Kidney epithelial cell (primary cell): ENCODE measurements at regions not wholly inside any gene's neighbourhood (a gene's known extent, or its start where the extent isn't known, plus 50 kb on each side); places are given as distances from the start of the nearest gene placed in this dataset.

Experiments
- DNase-seq: peaks from one replicate; pipeline ENCODE4 v3.0.0-alpha.2; 2010; ENCODE audit warnings: low read depth
- H3K27me3 ChIP-seq: 2 replicates; pipeline ENCODE4 v1.6.0; 2011; ENCODE audit warnings: low read length; ENCODE audit not compliant: control insufficient read depth, insufficient read depth
- H3K36me3 ChIP-seq: 2 replicates; pipeline ENCODE4 v1.5.1; 2011; ENCODE audit warnings: low read length; ENCODE audit not compliant: control insufficient read depth, insufficient read depth
- H3K4me3 ChIP-seq: 2 replicates; pipeline ENCODE4 v1.5.1; 2011; ENCODE audit warnings: low read depth, mild to moderate bottlenecking, control low read depth, low read length
- TF ChIP-seq, protein P1 (sequence below): IDR thresholded peaks from 2 replicates; pipeline ENCODE4 v1.5.1; 2011; ENCODE audit warnings: mild to moderate bottlenecking, moderate library complexity, low read length, control low read depth, inconsistent platforms; ENCODE audit not compliant: insufficient read depth, poor library complexity, severe bottlenecking

DNA sequence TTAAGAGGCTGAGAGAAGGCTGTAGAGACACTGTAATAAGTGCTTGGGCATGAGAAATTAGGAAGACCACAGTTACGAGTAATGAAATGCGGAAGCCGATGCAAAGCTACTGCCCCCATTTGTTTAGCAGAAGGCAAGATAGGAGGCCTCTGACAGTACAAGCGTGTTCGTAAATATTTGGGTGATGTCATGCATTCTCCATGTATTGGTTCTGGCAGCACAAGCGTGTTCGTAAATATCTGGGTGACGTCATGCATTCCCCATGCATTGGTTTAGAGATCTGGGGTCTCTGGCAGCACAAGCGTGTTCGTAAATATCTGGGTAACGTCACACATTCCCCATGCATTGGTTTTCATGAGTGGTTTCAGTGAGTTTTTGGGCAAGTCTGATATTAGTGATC, 661.5 kb upstream of the FRG1 start:
- Histone ChIP-seq H3K4me3 (no peak overlapping the region), H3K36me3 (no peaks in the 10 kb centered on the region), H3K27me3 (no peaks in the 10 kb centered on the region)
- TF ChIP-seq, protein P1, sequence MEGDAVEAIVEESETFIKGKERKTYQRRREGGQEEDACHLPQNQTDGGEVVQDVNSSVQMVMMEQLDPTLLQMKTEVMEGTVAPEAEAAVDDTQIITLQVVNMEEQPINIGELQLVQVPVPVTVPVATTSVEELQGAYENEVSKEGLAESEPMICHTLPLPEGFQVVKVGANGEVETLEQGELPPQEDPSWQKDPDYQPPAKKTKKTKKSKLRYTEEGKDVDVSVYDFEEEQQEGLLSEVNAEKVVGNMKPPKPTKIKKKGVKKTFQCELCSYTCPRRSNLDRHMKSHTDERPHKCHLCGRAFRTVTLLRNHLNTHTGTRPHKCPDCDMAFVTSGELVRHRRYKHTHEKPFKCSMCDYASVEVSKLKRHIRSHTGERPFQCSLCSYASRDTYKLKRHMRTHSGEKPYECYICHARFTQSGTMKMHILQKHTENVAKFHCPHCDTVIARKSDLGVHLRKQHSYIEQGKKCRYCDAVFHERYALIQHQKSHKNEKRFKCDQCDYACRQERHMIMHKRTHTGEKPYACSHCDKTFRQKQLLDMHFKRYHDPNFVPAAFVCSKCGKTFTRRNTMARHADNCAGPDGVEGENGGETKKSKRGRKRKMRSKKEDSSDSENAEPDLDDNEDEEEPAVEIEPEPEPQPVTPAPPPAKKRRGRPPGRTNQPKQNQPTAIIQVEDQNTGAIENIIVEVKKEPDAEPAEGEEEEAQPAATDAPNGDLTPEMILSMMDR = no peak
- DNase-seq = no peak

DNA sequence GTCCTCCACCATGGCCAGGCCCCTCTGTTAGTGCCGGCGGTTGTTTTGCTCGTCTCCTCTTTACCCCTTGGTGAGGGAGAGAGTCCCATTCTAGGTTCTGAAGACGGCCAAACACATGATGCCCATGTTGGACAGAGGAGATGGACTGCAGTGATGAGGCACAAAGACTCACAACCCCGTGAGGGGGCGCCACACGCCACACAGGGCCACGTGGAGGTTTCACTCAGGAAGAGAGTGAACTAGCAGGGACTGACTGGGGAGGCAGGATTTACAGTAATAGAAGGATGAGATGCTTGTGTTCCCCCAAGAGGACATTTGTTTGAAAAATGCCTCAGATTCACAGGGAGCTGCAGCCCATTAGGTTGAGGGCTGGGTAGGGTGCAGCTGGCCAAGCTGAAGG, 655.3 kb upstream of the FRG1 start:
- H3K4me3 ChIP-seq = no peak overlapping the region
- TF ChIP-seq, protein P1 = no peak
- H3K36me3 ChIP-seq = no peaks in the 10 kb centered on the region
- H3K27me3 ChIP-seq = no peaks in the 10 kb centered on the region
- DNase-seq = no peak

DNA sequence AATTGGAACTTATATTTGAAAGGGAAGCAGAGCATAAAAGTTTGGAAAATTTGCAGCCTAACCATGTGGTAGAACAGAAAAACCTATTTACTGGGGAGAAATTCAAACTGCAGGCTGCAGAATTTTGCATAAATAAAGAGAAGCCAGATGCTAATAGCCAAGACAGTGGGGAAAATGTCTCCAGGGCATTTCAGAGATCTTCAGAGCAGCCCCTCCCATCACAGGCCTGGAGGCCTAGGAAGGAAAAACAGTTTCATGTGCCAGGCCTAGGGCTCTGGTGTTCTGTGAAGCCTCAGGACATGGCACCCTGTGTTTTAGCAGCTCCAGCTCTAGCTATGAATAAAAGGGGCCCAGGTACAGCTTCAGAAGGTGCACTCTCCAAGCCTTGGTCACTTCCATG, 648.7 kb upstream of the FRG1 start:
- no peak overlapping the region for H3K4me3 ChIP-seq
- TF ChIP-seq, protein P1 = no peak
- no peak for DNase-seq
- H3K27me3 ChIP-seq = no peaks in the 10 kb centered on the region
- H3K36me3 ChIP-seq = no peaks in the 10 kb centered on the region

DNA sequence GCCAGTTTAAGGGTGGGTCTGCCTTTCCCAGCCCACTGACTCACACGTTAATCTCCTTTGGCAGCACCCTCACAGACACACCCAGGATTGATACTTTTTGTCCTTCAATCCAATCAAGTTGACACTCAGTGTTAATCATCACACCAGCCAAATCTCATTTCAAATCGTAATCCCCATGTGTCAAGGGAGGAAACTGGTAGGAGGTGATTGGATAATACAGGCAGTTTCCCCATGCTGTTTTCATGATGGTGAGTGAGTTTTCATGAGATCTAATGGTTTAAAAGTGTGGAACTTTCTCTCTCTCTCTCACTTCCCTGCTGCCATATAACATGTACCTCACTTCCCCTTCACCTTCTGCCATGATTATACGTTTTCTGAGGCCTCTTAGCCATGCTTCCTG, 647.2 kb upstream of the FRG1 start:
- TF ChIP-seq, protein P1 = no peak
- H3K27me3 ChIP-seq = no peaks in the 10 kb centered on the region
- DNase-seq = no peak
- no peak overlapping the region for H3K4me3 ChIP-seq
- no peaks in the 10 kb centered on the region for H3K36me3 ChIP-seq

DNA sequence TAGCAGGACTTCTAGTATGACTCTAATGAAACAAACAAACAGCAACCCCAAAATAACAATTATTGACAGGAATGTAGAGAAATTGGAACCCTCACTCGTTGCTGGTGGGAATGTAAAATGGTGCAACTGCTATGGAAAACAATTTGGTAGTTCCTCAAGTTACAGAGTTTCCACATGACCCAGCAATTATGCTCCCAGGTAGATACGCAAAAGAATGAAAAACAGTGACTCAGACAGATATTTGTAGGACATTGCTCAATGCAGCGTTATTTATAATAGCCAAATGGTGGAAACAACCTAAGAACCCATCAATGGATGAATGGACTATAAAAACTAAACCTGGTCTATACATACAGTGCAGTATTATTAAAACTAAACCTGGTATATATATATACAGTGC, 646.1 kb upstream of the FRG1 start:
- TF ChIP-seq, protein P1 = no peak
- no peaks in the 10 kb centered on the region for H3K27me3 ChIP-seq
- H3K4me3 ChIP-seq = no peak overlapping the region
- DNase-seq = no peak
- no peaks in the 10 kb centered on the region for H3K36me3 ChIP-seq

DNA sequence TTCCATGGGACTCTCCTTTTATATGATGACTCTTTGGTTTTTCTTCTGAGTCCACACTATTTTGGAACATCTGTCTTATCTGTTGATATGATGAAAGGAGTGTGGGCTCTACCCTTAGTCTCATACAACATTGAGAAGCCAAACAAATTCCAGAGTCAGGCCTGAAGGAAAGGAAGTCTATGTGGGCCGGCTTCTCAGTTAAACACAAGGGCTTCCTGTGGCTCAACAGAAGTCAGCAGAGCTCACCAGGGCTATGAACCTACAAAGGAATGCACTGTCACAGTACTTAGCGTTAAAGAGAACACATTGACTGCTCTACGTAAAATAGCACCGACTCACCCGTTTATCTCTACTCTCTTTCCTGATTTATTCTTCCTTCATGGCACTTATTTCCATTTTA, 641.0 kb upstream of the FRG1 start:
- H3K36me3 ChIP-seq = no peaks in the 10 kb centered on the region
- no peaks in the 10 kb centered on the region for H3K27me3 ChIP-seq
- DNase-seq = no peak
- H3K4me3 ChIP-seq = no peak overlapping the region
- TF ChIP-seq, protein P1 = no peak
